HK-2 (cell line): ENCODE measurements at regions not wholly inside any gene's neighbourhood (a gene's known extent, or its start where the extent isn't known, plus 50 kb on each side); places are given as distances from the start of the nearest gene placed in this dataset.

Source experiments
- DNase-seq: peaks from one replicate; pipeline ENCODE4 v3.0.0-alpha.2; 2018; ENCODE audit not compliant: unreplicated experiment

DNA sequence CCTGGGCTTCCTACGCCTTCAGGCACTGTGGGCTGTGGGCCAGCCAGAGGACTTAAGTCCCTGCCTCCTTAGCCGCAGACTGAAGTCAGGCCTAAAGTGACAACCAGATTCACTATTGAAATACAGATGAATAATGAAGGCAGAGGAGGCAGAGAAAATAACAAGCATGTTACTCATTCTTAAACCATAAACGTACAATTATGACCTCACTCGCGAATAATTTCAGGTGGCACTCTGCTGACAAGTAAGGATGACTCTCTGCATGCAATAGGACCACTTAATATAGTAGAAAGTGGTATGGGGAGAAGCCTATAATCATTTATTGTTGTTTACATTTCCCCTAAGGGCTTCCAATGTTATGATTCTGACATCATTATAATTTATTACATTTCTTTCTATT lies 409.2 kb upstream of the FGF13 start:
- DNase-seq: no peak

DNA sequence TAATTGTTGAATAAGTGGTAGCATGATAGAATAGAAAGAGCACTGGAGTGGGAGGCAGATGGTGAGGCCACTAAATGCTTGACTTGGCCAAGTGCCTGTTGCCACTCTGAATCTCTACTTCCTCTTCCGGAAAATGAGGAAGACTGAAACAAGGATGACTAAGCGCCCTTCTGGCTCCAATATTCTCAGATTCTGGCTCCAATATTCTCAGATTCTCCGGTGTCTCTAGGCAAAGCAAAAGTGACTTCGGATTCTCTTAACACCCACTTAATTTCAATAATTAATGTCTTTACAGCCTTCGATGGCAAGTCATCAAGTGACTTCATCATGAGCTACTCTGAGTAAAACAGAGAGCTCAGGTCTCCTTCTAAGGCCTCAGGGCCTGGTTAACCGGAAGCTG lies 402.2 kb upstream of the FGF13 start:
- no peak for DNase-seq

- no peak for DNase-seq
Measured at GRCh38 chrX:139112432-139112831, 400.9 kb upstream of the FGF13 start.

DNA sequence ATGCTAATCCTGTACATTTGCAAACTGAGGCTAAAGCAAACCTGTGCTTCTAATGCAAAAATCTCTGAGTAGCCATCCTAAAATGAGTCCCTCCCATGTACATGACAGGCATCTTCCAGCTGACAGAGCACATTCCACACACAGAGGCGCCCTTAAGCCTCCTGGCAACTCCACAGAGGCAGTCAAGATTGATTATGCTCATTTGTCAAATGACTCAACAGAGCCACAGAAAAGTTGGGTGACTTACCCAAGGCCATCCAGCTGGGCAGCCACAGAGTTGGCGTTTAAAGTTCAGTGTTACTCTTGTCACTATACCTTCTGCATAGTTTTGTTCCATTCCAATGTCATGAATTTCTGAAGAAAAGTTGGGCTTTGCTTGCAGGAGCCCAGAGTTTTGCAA lies 394.6 kb upstream of the FGF13 start:
- DNase-seq: no peak

DNA sequence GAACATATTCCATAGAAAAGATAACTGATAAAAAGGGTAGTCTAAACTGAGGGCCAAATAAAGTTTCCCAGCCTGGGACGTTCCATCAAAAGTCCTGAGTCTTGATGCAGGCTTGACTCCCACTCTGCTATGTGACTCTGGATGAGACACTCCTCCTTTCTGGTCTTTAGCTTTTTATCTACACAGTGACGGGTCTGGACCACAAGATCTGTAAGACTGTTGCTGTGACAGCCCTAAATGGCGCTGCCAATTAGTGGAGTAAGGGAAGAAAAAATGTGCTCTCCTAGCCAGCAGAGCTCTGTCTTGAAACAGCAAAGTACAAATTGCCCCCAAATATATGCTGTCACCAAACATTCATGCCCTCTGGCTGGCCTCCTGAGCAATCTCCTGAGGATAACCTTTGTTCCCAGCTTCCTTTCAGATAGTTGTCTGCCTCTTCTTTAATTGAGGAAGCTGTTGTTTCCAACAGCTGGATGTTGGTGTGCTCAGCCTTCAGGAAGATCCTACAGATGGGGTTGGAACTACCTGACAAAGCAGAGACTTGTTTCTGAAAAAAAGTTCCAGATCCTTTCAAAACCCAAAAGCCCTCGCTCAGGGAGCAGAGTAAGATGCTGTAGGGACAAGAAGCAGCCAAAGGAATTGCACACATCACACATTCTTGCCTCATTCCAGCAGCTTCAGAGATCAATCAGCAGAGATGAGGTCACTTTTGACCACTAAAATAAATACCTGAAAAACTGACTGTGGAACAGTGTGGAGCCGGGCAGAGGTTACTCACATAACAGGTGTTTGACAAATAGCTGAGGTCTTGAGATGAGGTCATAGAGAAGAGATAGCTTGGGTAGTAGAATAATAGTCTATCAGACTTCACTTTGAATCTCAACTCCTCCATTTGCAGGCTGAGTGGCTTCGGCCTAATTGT lies 383.4 kb upstream of the FGF13 start:
- DNase-seq: no peak

DNA sequence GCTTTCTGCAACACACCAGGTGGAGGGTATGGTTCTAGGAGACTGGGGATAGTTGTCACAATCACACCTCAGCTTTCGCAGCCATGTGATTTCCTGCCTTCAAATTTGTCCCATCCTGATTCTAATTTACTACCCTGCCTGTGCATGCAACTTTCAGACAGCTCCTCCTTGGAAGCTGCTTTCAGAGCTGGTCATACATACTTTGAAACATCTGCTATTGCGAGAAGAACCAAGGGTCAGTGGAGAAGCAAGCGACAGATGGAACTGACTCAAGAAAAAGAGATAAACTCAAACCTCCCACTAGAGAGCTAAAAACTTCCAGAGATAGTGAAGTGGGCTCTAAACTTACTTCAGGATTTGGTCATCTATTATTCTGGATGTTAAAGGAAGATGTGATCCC lies 381.7 kb upstream of the FGF13 start:
- no peak for DNase-seq

- no peak for DNase-seq
Measured at GRCh38 chrX:139091878-139092277, 380.4 kb upstream of the FGF13 start.

GRCh38 chrX:139091066-139091465 lies 379.5 kb upstream of the FGF13 start:
- no peak for DNase-seq

DNA sequence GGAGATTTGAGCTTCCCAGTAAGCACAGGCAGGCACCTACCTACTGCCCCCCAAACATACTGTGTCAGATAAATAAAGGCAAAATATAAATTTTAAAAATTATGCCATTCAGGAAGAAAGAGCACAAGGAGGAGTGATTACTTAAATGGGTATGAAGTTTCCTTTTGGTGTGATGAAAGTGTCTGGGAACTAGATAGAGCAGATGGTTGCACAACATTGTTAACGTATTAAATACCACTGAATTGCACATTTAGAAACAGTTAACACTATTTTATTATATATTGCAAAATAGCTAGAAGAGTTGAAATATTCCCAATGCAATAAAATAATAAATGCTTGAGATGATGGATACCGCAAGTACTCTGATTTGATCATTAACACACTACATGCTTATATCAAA lies 374.7 kb upstream of the FGF13 start:
- DNase-seq: no peak

DNA sequence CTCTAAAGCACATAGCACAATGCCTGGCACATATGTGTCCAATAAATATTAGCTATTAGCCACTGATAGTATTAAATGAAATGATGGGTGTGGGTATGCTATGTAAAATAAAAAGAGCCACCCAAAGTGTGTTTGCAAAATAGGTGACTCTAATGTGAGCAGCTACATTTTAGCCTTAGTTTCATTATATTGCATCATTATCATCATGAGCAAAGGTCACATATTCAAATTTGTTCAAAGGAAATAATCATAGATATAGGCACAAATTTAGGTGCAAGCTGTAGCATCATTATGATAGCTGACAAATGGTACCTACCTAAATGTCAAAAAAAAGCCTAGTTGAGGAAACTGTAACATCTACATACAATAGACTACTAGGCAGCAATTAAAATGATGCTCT lies 373.9 kb upstream of the FGF13 start:
- DNase-seq: no peak

DNA sequence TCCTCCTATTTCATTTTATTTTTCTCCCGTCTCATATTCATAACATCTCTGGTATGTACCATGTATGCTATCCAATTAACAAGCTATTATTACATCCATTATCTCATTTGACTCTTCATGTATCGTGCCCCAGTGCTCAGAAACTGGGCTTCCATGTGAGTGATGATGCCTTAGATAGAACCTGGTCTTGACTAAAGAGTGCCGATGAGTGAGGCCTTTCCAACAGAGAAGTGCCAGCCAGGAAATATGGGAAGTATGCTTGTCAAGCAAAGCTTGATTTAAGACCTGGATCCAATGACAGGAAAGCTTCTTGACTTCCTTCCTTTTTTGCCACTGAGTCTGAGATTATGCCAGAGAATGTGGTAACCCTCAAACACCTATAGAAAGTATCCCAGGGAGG lies 371.7 kb upstream of the FGF13 start:
- no peak for DNase-seq

GRCh38 chrX:139081965-139082364 lies 370.4 kb upstream of the FGF13 start:
- no peak for DNase-seq

DNA sequence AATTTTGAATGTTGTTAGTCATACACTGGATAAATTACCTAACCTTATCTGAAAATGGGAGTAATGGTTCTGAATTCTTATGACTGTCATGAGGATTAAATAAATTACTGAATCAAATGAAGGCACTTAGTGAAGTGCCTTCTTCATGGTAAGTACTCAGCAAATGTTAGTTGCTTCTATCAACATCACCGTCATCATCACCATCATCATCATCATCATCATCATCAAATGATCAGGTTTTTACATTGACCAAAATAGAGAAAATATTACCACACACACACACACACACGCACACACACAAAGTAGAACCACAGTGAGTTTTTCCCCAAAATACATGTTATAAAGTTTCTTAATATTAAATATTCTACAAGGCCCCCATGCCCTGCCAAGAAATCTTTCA lies 368.3 kb upstream of the FGF13 start:
- no peak for DNase-seq

DNA sequence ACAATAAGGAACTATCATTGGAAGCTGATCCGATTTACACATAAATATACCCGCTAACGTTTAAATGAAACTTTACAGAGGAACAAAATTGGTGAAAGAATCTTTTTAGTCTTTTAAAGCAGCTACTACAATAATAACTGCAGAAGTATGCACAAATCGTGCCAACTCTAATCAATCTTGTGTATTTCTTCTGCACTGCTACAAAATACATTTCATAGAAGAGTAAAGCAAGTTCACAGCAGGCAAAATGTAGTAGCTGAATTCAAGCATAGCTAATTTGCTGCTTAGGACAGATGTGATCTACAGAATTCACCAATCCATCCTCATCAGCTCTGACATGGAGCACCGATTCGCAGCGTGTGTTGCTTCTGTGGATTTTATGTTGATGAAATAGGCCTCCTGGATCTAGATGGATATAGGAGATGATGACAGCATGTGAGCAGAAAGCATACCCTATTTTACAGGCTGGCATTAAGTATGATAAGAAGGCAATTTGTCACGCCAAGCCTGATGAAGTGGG lies 367.3 kb upstream of the FGF13 start:
- no peak for DNase-seq

DNA sequence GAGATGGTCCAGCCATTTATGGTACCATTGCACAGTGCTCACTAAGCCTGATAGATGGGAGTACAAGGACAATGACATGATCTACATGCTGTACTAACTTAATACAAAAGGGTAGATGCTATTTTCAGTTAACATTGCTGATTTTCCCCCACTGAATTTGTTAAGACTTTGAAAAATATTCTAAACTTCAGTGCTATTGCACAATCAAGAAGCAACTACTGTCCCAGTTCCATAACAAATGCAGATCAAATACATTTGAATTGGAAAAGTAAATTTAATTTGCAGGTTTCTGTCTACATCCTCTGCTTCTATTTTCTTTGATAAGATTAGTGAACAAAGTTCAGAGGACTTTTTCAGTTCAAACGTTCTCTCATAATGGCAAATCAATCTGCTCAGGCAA lies 366.8 kb upstream of the FGF13 start:
- no peak for DNase-seq

- no peak for DNase-seq
Measured at GRCh38 chrX:139077281-139078250, 366.0 kb upstream of the FGF13 start.

GRCh38 chrX:139063364-139063763 lies 351.8 kb upstream of the FGF13 start:
- DNase-seq: no peak

DNA sequence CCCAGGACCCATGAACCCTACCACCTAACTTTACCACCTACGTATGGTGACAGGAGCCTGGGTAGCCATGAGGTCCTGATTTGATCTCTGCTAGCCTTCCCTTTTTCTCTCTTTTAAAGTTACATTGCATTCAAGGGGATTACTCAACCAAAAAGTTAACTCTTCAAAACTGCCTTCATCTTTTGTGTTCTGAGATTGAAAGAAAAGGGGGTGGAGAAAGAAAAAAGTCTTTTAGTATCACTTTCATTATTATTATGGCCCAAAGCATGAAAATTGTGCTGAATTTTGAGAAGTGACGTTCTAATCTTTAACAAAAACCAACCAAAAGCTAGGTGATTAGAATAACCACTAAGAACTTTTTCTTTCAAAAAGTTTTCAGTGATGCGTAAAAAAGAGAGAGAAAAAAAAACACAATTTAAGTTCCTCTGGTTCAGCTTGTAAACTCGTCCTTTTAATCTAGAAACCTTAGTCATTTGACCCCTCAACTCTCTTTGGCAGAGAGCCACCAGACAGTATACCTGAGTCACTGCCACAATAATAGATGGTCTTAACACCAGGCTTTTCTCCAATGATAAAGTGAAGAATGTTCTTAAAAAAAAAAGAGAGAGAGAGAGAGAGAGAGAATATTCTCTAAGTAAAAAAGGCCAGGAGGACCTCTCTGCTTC lies 347.4 kb upstream of the FGF13 start:
- peak; percentile 1 for DNase-seq

- no peak for DNase-seq
Measured at GRCh38 chrX:139052461-139052860, 340.9 kb upstream of the FGF13 start.

- DNase-seq: no peak
Measured at GRCh38 chrX:139049465-139049864, 337.9 kb upstream of the FGF13 start.

DNA sequence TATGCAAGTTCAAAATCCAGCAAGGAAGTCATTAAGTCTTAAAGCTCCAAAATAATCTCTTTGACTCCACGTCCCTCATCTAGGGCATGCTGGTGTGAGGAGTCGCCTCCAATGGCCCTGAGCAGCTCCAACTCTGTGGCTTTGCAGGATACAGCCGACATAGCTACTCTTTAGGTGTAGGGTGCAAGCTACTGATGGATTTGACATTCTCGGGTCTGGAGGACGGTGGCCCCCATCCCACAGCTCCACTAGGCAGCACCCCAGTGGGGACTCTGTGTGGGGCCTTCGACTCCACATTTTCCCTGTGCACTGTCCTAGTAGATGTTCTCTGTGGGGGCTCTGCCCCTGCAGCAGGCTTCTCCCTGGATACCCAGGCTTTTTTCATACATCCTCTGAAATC lies 333.2 kb upstream of the FGF13 start:
- no peak for DNase-seq

- no peak for DNase-seq
Measured at GRCh38 chrX:139039041-139039440, 327.5 kb upstream of the FGF13 start.
